Neural cell (in vitro differentiated cells): ENCODE measurements at regions not wholly inside any gene's neighbourhood (a gene's known extent, or its start where the extent isn't known, plus 50 kb on each side); places are given as distances from the start of the nearest gene placed in this dataset.

Experiments used
- H2AFZ ChIP-seq: fragments of 200-600, 300-800 bp; sonication (generic), shearing (Covaris generic); 2 replicates; pipeline ENCODE4 v1.6.0; 2014; ENCODE audit warnings: low read depth, mild to moderate bottlenecking, antibody characterized with exemption, low read length, moderate library complexity
- H3F3A ChIP-seq: fragments of 200-600 bp; shearing (Covaris generic); 2 replicates; pipeline ENCODE4 v1.6.1; 2016; ENCODE audit warnings: mild to moderate bottlenecking, moderate library complexity, mixed read lengths, antibody characterized with exemption, low read length; ENCODE audit not compliant: insufficient read depth, poor library complexity, severe bottlenecking
- H3K27ac ChIP-seq: fragments of 200-600, 300-800 bp; sonication (generic), shearing (Covaris generic); 2 replicates; pipeline ENCODE4 v1.5.1; 2014; ENCODE audit warnings: mild to moderate bottlenecking, low read length, moderate library complexity
- H3K27me3 ChIP-seq: fragments of 300-800, 200-600 bp; sonication (generic), shearing (Covaris generic); 2 replicates; pipeline ENCODE4 v1.6.0; 2014; ENCODE audit warnings: mild to moderate bottlenecking, low read depth, low read length, moderate library complexity; ENCODE audit not compliant: insufficient read depth
- H3K36me3 ChIP-seq: fragments of 300-800, 200-600 bp; sonication (generic), shearing (Covaris generic); 2 replicates; pipeline ENCODE4 v1.5.1; 2014; ENCODE audit warnings: mild to moderate bottlenecking, antibody characterized with exemption, low read length, moderate library complexity; ENCODE audit not compliant: insufficient read depth
- H3K4me2 ChIP-seq: fragments of 300-800, 200-600 bp; sonication (generic), shearing (Covaris generic); 2 replicates; pipeline ENCODE4 v1.6.0; 2014; ENCODE audit warnings: mild to moderate bottlenecking, low read length
- H3K4me3 ChIP-seq: fragments of 300-800, 200-600 bp; sonication (generic), shearing (Covaris generic); 2 replicates; pipeline ENCODE4 v1.5.1; 2014; ENCODE audit warnings: mild to moderate bottlenecking, low read length, moderate library complexity
- H3K79me2 ChIP-seq: fragments of 200-600 bp; shearing (Covaris generic); replicated peaks from 2 replicates; pipeline ENCODE4 v1.6.0; 2014; ENCODE audit warnings: mild to moderate bottlenecking, low read length, moderate library complexity; ENCODE audit not compliant: insufficient read depth
- H3K9ac ChIP-seq: fragments of 300-800, 200-600 bp; sonication (generic), shearing (Covaris generic); 2 replicates; pipeline ENCODE4 v1.6.1; 2016; ENCODE audit warnings: mild to moderate bottlenecking, low read length, mixed read lengths
- H3K9me2 ChIP-seq: fragments of 200-600 bp; shearing (Covaris generic); 2 replicates; pipeline ENCODE4 v1.6.1; 2016; ENCODE audit warnings: mild to moderate bottlenecking, low read length, mixed read lengths; ENCODE audit not compliant: insufficient read depth
- H3K9me3 ChIP-seq: fragments of 200-600, 300-800 bp; sonication (generic), shearing (Covaris generic); 2 replicates; pipeline ENCODE4 v1.6.1; 2016; ENCODE audit warnings: mild to moderate bottlenecking, mixed run types, low read length, moderate library complexity, mixed read lengths
- H4K20me1 ChIP-seq: fragments of 200-600 bp; shearing (Covaris generic); 2 replicates; pipeline ENCODE4 v1.6.1; 2016; ENCODE audit warnings: mild to moderate bottlenecking, mixed run types; ENCODE audit not compliant: insufficient read depth
- EP300 ChIP-seq: fragments of 450-650 bp; conservative IDR thresholded peaks from 2 replicates; pipeline ENCODE4 v1.6.1; 2014; ENCODE audit warnings: antibody characterized with exemption, mild to moderate bottlenecking, moderate library complexity; ENCODE audit not compliant: poor library complexity, severe bottlenecking
- EZH2 ChIP-seq: fragments of 200-600, 300-800 bp; shearing (Covaris generic), sonication (generic); IDR thresholded peaks from 2 replicates; pipeline ENCODE4 v1.6.1; 2014; ENCODE audit warnings: antibody characterized with exemption, low read length, borderline replicate concordance, mild to moderate bottlenecking; ENCODE audit not compliant: insufficient read depth, poor library complexity, severe bottlenecking
- MXI1 ChIP-seq: fragments of 450-650 bp; conservative IDR thresholded peaks from 2 replicates; pipeline ENCODE4 v1.6.1; 2014; ENCODE audit warnings: antibody characterized with exemption, mild to moderate bottlenecking; ENCODE audit not compliant: poor library complexity, severe bottlenecking
- POLR2AphosphoS5 ChIP-seq: IDR thresholded peaks from 2 replicates; pipeline ENCODE4 v1.6.1; 2012
- RAD21 ChIP-seq: fragments of 450-650 bp; conservative IDR thresholded peaks from 2 replicates; pipeline ENCODE4 v1.6.1; 2014; ENCODE audit warnings: antibody characterized with exemption, mild to moderate bottlenecking, moderate library complexity
- SMC3 ChIP-seq: fragments of 450-650 bp; conservative IDR thresholded peaks from 2 replicates; pipeline ENCODE4 v1.6.1; 2014; ENCODE audit warnings: antibody characterized with exemption, mild to moderate bottlenecking, moderate library complexity; ENCODE audit not compliant: poor library complexity
- TAF1 ChIP-seq: IDR thresholded peaks from 2 replicates; pipeline ENCODE4 v1.6.1; 2012; ENCODE audit warnings: low read depth
- TF ChIP-seq, protein P1 (sequence below): fragments of 450-650 bp; IDR thresholded peaks from 2 replicates; pipeline ENCODE4 v1.5.1; 2014; ENCODE audit warnings: antibody characterized with exemption, mild to moderate bottlenecking, moderate library complexity; ENCODE audit not compliant: poor library complexity, severe bottlenecking
- TF ChIP-seq, protein P2 (sequence below): IDR thresholded peaks from 2 replicates; pipeline ENCODE4 v1.6.1; 2012; ENCODE audit warnings: borderline replicate concordance

DNA sequence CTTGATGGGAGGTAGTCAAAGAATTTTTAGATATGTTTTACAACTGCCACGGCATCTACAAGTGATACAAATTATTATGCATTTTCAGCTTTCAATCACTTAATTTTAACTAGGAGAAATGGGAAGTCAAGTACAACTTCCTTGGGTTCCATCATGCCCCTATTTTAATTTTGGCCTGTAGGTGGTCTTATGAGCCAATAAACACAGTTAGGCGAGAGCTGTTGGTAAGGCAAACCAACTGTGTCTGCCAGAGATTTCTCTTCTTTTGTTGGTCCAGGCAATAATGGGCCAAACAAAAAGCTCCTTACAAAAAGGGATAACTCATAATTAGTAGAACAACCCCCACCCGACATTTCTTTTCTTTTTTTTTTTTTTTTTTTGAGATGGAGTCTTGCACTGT is 63.3 kb upstream of the ARX start:
- no peak overlapping the region for H2AFZ ChIP-seq
- no peaks in the 10 kb centered on the region for H3K79me2 ChIP-seq
- H3K4me3 ChIP-seq, result no peak overlapping the region
- no peak overlapping the region for H3K4me2 ChIP-seq
- no peaks in the 10 kb centered on the region for H3K36me3 ChIP-seq
- no peak overlapping the region for H3K9ac ChIP-seq
- no peaks in the 10 kb centered on the region for H4K20me1 ChIP-seq
- no peaks in the 10 kb centered on the region for H3K9me2 ChIP-seq
- TF ChIP-seq TAF1 (no peak), MXI1 (no peak), EP300 (no peak), POLR2AphosphoS5 (no peak), SMC3 (no peak), RAD21 (no peak), EZH2 (no peak)
- TF ChIP-seq, protein P1, sequence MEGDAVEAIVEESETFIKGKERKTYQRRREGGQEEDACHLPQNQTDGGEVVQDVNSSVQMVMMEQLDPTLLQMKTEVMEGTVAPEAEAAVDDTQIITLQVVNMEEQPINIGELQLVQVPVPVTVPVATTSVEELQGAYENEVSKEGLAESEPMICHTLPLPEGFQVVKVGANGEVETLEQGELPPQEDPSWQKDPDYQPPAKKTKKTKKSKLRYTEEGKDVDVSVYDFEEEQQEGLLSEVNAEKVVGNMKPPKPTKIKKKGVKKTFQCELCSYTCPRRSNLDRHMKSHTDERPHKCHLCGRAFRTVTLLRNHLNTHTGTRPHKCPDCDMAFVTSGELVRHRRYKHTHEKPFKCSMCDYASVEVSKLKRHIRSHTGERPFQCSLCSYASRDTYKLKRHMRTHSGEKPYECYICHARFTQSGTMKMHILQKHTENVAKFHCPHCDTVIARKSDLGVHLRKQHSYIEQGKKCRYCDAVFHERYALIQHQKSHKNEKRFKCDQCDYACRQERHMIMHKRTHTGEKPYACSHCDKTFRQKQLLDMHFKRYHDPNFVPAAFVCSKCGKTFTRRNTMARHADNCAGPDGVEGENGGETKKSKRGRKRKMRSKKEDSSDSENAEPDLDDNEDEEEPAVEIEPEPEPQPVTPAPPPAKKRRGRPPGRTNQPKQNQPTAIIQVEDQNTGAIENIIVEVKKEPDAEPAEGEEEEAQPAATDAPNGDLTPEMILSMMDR, result no peak
- TF ChIP-seq, protein P2, sequence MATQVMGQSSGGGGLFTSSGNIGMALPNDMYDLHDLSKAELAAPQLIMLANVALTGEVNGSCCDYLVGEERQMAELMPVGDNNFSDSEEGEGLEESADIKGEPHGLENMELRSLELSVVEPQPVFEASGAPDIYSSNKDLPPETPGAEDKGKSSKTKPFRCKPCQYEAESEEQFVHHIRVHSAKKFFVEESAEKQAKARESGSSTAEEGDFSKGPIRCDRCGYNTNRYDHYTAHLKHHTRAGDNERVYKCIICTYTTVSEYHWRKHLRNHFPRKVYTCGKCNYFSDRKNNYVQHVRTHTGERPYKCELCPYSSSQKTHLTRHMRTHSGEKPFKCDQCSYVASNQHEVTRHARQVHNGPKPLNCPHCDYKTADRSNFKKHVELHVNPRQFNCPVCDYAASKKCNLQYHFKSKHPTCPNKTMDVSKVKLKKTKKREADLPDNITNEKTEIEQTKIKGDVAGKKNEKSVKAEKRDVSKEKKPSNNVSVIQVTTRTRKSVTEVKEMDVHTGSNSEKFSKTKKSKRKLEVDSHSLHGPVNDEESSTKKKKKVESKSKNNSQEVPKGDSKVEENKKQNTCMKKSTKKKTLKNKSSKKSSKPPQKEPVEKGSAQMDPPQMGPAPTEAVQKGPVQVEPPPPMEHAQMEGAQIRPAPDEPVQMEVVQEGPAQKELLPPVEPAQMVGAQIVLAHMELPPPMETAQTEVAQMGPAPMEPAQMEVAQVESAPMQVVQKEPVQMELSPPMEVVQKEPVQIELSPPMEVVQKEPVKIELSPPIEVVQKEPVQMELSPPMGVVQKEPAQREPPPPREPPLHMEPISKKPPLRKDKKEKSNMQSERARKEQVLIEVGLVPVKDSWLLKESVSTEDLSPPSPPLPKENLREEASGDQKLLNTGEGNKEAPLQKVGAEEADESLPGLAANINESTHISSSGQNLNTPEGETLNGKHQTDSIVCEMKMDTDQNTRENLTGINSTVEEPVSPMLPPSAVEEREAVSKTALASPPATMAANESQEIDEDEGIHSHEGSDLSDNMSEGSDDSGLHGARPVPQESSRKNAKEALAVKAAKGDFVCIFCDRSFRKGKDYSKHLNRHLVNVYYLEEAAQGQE, result no peak
- no peaks in the 10 kb centered on the region for H3F3A ChIP-seq
- H3K27me3 ChIP-seq, result no peaks in the 10 kb centered on the region
- no peak overlapping the region for H3K27ac ChIP-seq
- no peaks in the 10 kb centered on the region for H3K9me3 ChIP-seq

- H3K9me2 ChIP-seq, result no peaks in the 10 kb centered on the region
- H3K9me3 ChIP-seq, result no peaks in the 10 kb centered on the region
- H3K79me2 ChIP-seq, result no peaks in the 10 kb centered on the region
- H3K27ac ChIP-seq, result no peak overlapping the region
- no peaks in the 10 kb centered on the region for H3K27me3 ChIP-seq
- no peak for TF ChIP-seq POLR2AphosphoS5
- TF ChIP-seq, protein P2, result no peak
- TF ChIP-seq, protein P1, result no peak
- no peak for TF ChIP-seq TAF1
- no peak for TF ChIP-seq SMC3
- TF ChIP-seq EZH2, result no peak
- no peak for TF ChIP-seq RAD21
- no peak for TF ChIP-seq EP300
- no peak for TF ChIP-seq MXI1
- no peak overlapping the region for H2AFZ ChIP-seq
- no peak overlapping the region for H3K4me3 ChIP-seq
- H3F3A ChIP-seq, result no peaks in the 10 kb centered on the region
- no peak overlapping the region for H3K4me2 ChIP-seq
- H3K36me3 ChIP-seq, result no peaks in the 10 kb centered on the region
- no peaks in the 10 kb centered on the region for H4K20me1 ChIP-seq
- no peak overlapping the region for H3K9ac ChIP-seq
These were observed 61.3 kb upstream of the ARX start for GRCh38 chrX:25076941-25077500.
